ENCODE measurements at regions not wholly inside any gene's neighbourhood (a gene's known extent, or its start where the extent isn't known, plus 50 kb on each side); places are given as distances from the start of the nearest gene placed in this dataset.

- TF ChIP-seq, protein P1, sequence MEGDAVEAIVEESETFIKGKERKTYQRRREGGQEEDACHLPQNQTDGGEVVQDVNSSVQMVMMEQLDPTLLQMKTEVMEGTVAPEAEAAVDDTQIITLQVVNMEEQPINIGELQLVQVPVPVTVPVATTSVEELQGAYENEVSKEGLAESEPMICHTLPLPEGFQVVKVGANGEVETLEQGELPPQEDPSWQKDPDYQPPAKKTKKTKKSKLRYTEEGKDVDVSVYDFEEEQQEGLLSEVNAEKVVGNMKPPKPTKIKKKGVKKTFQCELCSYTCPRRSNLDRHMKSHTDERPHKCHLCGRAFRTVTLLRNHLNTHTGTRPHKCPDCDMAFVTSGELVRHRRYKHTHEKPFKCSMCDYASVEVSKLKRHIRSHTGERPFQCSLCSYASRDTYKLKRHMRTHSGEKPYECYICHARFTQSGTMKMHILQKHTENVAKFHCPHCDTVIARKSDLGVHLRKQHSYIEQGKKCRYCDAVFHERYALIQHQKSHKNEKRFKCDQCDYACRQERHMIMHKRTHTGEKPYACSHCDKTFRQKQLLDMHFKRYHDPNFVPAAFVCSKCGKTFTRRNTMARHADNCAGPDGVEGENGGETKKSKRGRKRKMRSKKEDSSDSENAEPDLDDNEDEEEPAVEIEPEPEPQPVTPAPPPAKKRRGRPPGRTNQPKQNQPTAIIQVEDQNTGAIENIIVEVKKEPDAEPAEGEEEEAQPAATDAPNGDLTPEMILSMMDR (IDR thresholded peaks at IDR 0.05) = no peak
- TF ChIP-seq POLR2AphosphoS5 (IDR thresholded peaks at IDR 0.05) (no peak), POLR2A (IDR thresholded peaks at IDR 0.05) (no peak)
Measured at GRCh38 chr16:86419518-86419917, 90.8 kb upstream of the FOXF1 start.
